AG04449 (cell line): ENCODE measurements at regions not wholly inside any gene's neighbourhood (a gene's known extent, or its start where the extent isn't known, plus 50 kb on each side); places are given as distances from the start of the nearest gene placed in this dataset.

Experiments used
- CTCF ChIA-PET: fragments of 350-600 bp; formaldehyde crosslinking; extraction: SDS; loops from one replicate; lab custom pipeline; 2021; ENCODE audit warnings: antibody characterized with exemption; lab: Yijun Ruan, JAX
- POLR2A ChIA-PET: fragments of 400-600, 350-600 bp; formaldehyde crosslinking; extraction: SDS; loops from one replicate; lab custom pipeline; 2020; ENCODE audit warnings: antibody characterized with exemption, inconsistent platforms; lab: Yijun Ruan, JAX
- DNase-seq: peaks from one replicate; pipeline ENCODE4 v3.0.0-alpha.2; 2010; ENCODE audit warnings: low read depth, low spot score
- H3K4me3 ChIP-seq: 2 replicates; pipeline ENCODE4 v1.5.1; 2011; ENCODE audit warnings: low read depth, mild to moderate bottlenecking, control low read depth, low read length
- CTCF ChIP-seq: IDR thresholded peaks from one replicate; pipeline ENCODE4 v1.5.1; 2011; ENCODE audit warnings: mild to moderate bottlenecking, moderate library complexity, low read length, control low read depth, inconsistent platforms; ENCODE audit not compliant: insufficient read depth; ENCODE audit errors: missing control alignments

GRCh38 chr1:5708346-5709245 lies 283.6 kb downstream of the NPHP4 start:
- ChIA-PET CTCF (no interaction called here), POLR2A (no interaction called here)
- H3K4me3 ChIP-seq = no peak overlapping the region
- no peak for DNase-seq
- TF ChIP-seq CTCF = no peak

- CTCF ChIA-PET = no interaction called here
- TF ChIP-seq CTCF = no peak
- POLR2A ChIA-PET = no interaction called here
- H3K4me3 ChIP-seq = no peak overlapping the region
- DNase-seq = no peak
Observed at GRCh38 chr1:5707566-5708345, 284.5 kb downstream of the NPHP4 start.

GRCh38 chr1:5706239-5706638 lies 286.0 kb downstream of the NPHP4 start:
- CTCF ChIA-PET = no interaction called here

GRCh38 chr1:5705751-5706150 lies 286.5 kb downstream of the NPHP4 start:
- ChIA-PET CTCF (no interaction called here), POLR2A (no interaction called here)
- H3K4me3 ChIP-seq = no peak overlapping the region
- TF ChIP-seq CTCF = no peak
- no peak for DNase-seq

More at GRCh38 chr1:5706239-5706638, 286.0 kb downstream of the NPHP4 start:
- no peak overlapping the region for H3K4me3 ChIP-seq
- DNase-seq = no peak
- POLR2A ChIA-PET = no interaction called here
- no peak for TF ChIP-seq CTCF

GRCh38 chr1:5704561-5705514 lies 287.4 kb downstream of the NPHP4 start:
- no peak for DNase-seq
- POLR2A ChIA-PET = no interaction called here
- TF ChIP-seq CTCF = no peak
- no peak overlapping the region for H3K4me3 ChIP-seq
- CTCF ChIA-PET = no interaction called here
